ENCODE measurements at regions not wholly inside any gene's neighbourhood (a gene's known extent, or its start where the extent isn't known, plus 50 kb on each side); places are given as distances from the start of the nearest gene placed in this dataset.

DNA sequence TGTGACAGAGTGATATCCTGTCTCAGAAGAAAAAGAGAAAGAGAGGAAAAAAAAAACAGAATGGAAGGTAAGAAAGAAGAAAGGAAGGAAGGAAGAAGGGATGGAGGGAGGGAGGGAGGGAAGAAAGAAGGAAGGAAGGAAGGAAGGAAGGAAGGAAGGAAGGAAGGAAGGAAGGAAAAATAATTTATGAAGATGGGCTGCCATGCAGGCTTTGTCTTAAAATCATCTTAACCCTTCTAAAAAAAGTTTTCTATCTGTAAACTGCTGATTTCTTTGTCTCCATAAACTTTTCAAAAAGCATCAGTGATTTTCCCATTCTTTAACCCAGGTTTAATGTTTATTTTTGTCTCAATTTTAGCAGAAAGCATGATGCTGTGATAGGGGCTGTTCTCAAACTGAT is 1154.1 kb upstream of the CDH6 start:
- no peak for DNase-seq

DNA sequence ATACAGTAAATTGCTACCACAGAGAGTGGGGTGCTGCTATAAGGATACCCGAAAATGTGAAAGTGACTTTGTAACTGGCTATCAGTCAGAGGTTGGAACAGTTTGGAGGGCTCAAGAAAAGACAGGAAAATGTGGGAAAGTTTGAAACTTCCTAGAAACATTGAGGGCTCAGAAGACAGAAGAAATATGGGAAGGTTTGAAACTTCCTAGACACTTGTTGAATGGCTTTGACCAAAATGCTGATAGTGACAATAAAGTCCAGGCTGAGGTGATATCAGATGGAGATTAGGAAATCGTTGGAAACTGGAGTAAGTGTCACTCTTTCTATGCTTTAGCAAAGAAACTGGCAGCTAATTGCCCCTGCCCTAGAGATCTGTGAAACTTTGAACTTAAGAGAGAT is 1158.6 kb upstream of the CDH6 start:
- DNase-seq, result no peak

DNA sequence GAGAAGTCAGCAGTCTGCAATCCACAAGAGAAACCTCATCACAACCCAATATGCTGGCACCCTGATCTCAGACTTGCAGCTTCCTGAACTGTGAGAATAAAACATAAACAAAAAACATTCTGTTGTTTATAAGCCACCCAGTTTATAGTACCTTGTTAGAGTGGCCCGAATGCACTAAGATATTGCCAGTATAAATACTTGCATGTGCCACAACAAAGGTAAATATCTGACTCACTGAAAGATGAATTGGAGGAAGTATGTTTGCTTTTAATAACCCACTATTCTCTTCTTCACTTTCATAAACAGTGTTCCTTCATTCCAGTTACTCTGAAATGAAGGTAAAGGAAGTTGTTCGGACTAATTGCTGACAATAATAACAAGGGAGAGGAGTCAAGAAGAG is 1163.4 kb upstream of the CDH6 start:
- DNase-seq, result no peak

DNA sequence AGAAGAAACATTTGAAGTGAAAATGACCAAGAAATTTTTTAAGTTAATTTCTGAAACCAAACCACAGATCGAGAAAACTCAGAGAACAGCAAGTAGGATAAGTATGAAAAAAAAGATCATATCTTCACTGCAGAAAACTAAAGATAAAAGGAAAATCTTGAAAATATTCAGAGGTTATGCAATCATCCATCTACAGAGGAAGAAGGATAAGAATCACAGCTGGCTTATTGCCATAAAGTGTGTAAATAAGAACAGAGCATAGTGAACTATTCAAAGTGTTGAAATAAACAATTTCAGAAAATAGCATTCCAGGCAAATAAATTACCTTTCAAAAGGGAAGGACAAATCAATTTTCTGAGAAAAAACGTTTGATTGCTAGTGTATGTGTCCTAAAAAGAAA is 1191.7 kb upstream of the CDH6 start:
- DNase-seq, result no peak

DNA sequence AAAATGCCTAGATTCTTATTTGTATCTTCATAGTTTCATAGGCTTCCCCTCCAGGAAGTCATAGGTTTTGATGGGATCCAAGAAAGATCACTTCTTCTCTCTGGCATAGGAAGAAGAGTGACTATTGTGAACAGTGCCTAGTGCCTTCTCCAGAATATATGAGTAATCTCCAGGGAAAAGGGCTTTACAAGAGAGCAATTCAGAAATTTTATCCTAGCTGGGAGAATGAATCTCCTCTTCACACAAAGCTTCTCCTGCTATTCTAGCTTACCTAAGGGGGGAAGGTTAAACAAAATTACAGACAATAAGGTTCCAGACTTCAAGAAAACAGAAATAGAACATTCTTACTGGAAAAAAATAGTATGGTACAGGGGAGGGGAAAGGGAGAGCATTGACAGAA is 1193.3 kb upstream of the CDH6 start:
- DNase-seq, result no peak

DNA sequence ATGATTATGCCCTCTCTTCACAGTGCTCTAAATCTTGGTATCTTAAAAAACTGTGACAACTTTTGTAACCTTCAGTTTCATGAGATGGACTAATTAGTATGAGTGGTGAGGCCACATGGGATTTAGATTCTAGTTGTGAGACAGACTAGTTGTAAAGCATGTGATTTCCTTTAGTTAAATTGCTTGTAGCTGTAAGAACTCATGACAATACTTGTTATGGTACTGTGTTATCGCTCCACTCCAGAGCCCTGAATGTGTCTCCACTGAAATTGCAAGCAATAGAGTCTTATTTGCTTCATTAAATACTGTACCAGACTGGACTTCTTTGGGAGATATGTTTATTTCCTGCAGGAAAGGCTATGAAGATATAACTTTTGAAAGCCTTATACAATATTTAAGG is 1198.3 kb upstream of the CDH6 start:
- DNase-seq, result no peak

DNA sequence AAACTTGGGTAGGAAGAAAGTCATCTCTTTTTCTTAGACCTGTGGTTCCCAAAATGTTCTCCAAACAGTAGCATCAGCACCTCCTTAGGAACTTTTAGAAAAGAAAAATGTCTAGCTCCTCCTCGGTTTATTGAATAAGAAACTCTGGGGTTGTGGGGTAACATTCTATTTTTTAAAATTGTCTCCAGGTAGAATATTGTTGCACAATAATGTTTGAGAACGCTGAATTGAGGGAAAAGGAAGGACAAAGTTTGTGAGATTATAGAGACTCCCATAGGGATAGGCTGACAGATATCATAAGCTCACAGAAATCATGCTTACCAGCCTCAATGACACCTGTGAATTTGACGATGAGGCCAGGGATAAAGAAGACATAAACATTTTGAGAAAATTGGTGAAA is 1199.0 kb upstream of the CDH6 start:
- DNase-seq, result no peak

DNA sequence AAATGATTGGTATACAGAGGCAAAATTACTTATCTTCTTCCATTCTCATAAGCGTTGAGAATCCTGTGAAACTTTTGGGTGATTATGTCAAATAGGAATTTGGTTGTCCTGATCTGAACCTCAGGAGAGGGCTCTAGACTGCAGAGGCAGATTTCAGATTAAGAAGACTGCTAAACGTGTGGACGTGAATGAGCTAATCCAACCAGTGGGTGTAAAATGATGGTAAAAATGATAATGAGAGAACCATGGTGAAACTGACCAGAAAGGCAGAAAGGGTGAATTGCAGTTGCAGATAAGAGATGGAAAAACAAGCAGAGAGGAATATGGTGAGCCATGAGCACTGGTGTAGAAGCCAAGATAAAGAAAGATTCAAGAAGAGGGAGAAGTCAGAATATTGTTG is 1200.2 kb upstream of the CDH6 start:
- no peak for DNase-seq

DNA sequence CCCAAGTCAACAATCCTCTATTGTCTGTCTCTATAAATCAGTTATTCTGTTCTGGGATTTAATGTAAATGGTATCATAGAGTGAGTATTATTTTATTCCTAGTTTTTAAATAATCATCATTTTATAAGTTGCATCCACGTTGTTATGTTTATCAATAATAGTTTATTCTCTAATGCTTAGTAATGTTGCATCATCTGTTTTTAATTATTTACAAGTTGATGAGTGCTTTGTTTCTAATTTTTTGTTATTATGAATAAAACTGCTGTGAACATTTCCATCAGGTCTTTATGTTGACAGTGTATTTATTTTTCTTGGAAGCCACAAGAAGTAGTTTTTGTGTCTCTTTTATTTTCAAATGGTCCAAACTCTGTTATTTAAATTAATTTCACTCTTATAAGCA is 1201.2 kb upstream of the CDH6 start:
- no peak for DNase-seq

DNA sequence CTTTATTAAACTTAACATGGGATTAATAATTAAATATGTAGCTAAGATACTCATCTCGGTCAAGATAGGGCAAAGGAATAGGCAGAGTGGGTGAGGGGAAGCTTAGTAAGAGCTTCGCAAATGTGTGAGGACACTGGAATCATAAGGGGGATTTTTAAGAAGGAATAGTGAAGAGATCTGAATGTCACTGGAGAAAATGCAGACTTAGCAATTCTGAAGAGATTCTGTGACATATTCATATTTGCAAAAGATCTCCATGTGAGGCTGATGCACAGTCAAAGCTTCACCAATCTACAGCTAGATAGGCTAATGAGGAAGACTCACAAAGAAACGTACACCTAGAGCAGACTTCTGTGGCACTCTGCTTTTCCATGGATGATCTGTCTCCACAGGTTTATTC is 1202.8 kb upstream of the CDH6 start:
- no peak for DNase-seq

DNA sequence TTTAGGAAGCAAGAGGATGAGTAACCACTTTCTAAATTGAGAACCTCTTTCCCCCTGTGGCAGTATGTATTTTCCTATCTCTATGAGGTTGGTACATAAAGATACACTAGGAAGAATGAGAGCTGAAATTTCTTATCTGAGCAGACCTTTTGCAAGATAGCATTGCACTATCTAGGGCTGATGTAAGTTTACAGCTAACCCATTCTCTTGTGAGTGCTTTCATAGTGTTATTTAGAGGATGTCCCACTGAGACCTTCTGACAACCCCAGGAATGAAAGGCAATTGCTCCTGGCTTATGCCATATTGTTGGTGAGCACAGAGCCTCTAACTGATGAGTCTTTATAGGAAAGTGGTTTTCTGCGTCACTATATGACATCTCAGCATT is 1209.3 kb upstream of the CDH6 start:
- DNase-seq, result no peak

DNA sequence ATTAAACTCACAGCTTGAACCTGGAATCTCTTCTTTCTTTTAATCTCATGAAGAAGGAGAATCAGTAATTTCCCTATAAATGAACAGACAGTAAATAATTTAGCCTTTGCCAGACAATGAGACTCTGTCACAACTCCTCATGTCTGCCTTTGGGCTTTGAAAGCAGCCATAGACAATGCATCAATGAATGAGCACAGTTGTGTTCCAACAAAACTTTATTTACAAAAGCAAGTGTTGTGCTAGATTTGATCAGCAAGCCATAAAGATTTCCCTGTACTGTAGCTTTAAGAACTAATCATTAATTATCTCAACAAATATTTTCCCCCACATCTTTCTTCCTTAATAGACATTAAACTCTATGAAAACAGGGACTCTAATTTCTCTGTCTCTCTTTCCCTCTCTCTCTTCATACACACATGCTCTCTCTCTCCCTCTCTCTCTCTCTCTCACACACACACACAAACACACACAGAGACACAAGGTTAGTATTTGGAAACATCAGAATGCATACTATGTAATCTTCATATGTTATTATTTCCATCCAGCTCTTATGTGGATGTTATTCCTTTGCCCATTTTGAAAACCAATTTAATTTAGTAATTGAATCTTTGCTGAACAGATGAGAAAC is 1209.8 kb upstream of the CDH6 start:
- DNase-seq, result no peak

DNA sequence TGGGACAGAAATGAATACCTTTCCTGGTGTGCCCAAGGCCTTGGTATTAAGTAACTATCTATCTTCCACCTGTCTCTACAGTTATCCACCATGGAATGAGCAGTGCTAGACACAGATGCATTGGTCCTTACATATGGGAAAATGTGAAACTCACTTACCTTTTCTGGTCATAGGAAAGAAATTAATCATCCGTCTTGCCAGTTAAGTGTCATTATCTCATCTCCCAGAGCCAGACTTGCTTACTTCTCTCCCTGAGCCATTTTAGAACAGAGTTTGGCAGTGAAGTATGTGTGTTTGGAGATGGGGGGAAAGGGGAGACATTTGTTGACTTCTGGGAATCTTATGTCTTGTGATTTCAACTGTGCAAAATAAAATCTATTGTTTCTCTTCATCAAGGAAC is 1211.0 kb upstream of the CDH6 start:
- no peak for DNase-seq

DNA sequence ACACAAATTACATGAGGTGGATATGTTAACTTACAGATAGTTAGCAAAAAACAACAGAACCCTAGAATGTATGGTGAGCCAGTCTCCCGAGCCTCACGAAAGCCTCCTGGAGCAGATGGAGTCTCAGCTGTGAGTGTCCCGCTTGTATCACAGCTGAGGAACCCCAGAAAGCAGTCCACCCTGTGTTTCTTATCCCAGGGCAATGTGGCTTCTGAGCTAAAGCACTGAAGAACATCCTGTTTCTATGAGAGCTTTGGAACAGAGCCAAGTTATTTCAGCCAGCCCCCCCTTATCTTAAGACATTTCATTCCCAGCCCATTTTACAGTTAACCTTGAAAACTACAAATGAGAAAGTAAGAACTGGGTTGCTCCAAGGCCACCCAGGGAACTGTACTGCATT is 1220.9 kb upstream of the CDH6 start:
- DNase-seq, result no peak

DNA sequence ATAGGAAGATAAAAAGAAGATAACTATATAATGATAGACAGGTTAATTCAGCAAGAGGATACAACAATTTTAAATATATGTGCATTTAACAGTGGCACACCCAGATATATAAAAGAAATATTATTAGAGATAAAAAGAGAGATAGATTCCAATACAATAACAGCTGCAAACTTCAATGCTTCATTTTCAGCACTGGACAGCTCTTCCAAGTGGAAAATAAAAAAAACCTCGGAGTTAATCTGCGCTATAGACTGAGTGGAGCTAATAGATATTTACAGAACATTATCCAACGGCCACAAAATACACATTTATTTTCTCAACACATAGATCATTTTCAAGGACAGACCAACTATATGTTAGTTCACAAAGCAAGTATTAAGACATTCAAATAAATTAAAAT is 1229.5 kb upstream of the CDH6 start:
- DNase-seq, result no peak

DNA sequence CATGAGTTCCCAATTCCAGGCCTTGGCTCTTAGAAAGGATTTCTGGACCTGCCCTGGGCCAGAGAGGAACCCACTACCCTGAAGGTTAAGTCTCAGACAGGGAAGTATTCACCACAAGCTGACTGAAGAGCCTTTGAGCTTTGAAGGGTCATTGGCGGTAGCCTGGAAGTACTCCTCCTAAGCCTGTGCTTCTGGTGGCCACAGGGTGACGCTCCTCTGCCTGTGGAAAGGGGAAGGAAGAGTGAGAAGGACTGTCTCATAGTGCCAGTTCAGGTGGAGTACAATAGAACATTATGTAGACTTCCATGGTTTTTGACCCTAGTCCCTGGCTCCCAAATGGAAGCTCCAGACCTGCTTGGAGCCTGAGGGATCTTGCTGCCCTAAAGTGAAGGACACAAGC is 1233.2 kb upstream of the CDH6 start:
- no peak for DNase-seq

DNA sequence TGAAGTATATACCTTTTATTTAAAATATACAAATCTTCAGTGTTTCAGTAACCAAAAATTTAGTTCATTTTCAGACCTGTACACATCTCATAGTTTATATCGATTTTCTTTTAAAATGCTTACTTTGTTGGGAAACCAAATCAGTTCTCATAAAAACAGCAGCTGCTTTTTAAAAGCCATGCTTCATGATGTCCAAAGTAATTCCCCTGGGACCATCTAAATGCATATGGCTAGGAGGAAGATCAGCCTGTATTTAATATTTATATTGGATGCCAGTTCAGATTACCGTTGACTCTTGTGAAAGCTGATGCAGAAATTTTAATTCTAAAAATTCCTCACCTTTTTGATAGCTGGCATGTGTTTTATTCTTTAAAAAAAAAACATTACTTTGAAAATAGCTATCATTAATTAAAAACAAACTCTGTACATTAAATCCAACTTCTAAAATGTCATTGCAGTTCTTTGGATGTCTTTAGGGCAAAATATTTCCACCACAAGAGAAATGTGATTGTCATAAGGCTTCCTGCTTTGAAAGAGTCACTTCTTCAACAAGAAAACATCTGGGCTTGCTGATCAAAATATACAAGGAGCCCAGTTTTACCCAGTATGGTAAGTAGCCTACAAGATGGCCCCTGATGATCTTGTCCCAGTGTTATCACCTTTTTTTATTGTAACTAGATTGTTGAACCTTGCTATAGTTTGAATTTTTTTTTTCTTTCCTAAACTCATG is 1242.9 kb upstream of the CDH6 start:
- no peak for DNase-seq

DNA sequence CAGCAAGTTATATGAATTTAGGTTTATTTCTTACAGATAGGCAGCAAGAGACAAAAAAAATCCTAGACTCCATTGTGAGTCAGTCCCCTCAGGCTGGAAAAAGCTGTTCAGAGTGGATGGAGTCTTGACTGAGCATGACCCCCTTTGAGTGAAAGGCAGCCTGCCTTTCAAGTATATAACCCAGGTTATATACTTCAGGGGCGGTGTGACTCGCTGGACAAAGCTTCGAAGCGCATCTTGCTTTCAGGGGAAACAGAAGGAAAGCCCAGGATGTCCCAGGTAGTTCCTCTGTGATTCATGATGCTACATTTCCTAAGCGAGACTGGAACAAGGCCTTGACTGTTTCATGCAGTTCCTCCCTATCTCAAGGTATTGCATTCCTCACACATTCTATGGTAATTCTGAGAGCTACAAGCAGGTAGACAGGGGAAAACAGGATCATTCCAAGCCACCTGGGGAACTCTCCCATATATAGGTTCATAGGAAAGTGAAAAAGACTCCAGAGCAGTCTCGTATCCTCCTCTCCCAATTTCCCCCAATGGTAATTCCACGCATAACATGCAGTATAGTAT is 1244.1 kb upstream of the CDH6 start:
- DNase-seq, result no peak

DNA sequence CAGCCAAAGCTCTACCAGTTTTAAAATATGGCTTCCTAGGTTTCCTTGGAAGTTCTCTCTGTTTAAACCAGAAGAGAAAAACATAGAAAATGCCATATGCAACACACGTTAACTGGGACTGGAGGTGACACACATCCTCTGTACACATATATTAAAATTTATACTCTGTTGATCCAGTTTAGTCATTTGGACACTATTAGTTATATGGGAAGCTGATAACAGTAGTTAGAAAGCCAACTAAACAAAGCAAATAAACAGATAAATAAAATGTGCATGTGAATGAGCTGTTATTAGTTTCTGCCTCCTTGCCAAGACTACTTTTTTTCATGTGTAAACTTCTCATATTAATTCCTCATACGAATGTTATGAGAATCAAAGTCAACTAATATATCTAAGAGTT is 1249.2 kb upstream of the CDH6 start:
- no peak for DNase-seq

DNA sequence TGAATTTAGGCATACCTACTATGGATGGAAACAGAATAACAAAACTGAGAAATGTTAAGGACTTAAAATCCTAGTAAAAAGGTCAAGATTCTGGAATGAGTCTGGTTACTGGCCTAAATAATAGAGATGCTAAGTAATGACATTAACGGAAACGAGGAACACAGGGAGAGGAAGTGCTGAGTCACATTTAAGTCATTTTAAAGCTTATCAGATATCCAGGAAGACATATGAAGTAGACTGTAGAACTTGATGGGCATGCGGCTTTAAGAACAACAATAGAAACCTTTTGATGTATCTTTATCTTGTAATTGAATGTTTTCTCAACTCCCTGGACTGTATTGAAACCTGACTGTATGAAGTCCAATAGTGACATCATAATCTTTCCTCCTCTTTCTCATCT is 1251.4 kb upstream of the CDH6 start:
- no peak for DNase-seq

DNA sequence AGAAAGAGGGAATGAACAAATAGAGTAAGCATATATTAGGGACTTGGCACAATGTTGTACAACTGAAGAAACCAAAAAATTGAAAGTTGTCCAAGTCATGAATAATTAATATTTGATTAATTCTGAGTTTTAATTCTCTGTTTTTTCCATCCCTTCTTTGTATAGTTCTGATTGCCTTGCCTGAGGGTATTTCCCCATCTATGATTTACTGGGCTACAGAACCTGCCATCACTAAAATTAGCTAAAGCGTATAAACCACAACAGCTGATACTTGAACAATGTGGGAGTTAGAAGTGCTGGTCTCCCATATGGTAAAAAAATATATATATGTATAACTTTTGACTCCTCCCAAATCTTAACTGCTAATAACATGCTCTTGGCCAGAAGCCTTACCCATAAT is 1253.5 kb upstream of the CDH6 start:
- DNase-seq, result no peak

DNA sequence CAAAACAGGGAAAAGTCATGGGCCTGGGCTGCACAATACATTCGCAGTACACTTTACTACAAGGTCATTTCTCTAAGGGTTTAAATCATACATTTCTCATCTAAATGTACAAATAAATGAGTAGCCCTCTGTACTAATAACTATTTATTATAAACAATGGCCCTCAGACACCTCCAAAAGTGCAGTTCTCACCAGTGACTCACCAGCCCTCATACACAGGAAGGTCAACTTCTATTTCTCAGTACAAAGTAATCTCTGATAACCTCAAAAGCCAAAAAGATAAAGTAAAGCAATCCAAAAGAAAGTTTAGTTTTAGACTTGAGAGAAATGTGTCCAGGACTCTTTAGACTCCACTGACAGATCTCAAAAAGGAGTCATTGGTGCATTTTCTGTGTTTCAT is 1258.1 kb upstream of the CDH6 start:
- no peak for DNase-seq

DNA sequence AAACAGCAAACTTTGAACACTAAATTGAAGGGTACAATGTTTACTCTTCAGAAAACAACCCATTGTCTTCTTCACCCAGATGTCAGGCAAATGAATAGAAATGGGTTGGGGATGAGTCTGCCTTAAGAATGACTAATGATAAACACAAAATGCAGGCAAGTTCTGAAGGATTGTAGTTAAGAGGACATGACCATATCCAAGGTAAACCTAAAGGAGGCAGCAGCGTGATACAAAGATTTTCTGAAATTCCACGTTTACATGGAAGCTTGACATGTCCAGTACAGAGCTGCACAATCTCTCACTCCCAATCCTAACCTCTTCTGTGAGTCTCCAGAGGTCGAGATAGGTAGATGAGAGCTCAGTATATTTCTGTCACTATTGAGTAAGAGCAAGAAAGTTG is 1263.2 kb upstream of the CDH6 start:
- no peak for DNase-seq

DNA sequence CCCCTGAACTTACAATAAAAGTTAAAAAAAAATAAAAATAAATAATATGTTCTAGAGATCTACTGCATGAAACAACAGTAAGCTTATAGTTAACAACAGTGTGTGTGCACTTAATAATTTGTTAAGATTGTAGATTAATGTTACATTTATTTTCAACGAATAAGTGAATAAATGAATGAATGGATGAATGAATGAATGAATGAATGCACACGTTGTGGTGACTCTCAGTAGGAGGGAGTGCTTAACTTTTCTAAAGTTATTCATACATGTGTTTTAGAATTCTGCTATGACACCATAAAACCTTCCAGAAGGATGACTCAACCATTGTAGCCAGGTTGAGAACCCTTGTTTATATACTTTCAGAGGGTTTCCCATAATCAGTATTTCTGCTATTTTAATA is 1269.4 kb upstream of the CDH6 start:
- DNase-seq, result no peak
